ENCODE measurements at regions not wholly inside any gene's neighbourhood (a gene's known extent, or its start where the extent isn't known, plus 50 kb on each side); places are given as distances from the start of the nearest gene placed in this dataset.

DNA sequence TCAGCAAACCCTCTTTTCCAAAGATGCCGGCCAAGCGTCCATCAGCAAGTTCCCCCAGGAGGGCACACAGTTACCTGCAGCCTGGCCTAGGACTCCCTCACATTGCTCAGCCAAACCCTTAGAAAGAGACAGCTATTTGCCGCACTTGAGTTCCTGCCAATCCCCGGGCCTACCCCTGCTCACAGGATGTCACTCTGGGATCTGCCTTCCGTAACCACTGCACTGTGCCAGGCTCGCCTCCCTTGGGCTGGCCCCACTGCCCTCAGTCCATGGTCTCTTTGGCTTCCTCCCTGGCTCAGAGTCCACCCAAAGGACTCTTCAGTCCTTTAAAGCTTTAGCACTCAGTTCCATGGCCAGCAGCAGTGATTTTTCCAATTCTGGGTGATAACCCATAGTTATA lies 128.3 kb downstream of the NSG2 start:
- TF ChIP-seq, protein P1, sequence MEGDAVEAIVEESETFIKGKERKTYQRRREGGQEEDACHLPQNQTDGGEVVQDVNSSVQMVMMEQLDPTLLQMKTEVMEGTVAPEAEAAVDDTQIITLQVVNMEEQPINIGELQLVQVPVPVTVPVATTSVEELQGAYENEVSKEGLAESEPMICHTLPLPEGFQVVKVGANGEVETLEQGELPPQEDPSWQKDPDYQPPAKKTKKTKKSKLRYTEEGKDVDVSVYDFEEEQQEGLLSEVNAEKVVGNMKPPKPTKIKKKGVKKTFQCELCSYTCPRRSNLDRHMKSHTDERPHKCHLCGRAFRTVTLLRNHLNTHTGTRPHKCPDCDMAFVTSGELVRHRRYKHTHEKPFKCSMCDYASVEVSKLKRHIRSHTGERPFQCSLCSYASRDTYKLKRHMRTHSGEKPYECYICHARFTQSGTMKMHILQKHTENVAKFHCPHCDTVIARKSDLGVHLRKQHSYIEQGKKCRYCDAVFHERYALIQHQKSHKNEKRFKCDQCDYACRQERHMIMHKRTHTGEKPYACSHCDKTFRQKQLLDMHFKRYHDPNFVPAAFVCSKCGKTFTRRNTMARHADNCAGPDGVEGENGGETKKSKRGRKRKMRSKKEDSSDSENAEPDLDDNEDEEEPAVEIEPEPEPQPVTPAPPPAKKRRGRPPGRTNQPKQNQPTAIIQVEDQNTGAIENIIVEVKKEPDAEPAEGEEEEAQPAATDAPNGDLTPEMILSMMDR (conservative IDR thresholded peaks at IDR 0.05; ENCODE audit: low read length) = no peak
- no peak for TF ChIP-seq EZH2phosphoT487 (IDR thresholded peaks at IDR 0.05; ENCODE audit: borderline replicate concordance, low read depth, low read length)

Measured in OCI-LY7 (cell line).